ENCODE measurements at regions not wholly inside any gene's neighbourhood (a gene's known extent, or its start where the extent isn't known, plus 50 kb on each side); places are given as distances from the start of the nearest gene placed in this dataset.

DNA sequence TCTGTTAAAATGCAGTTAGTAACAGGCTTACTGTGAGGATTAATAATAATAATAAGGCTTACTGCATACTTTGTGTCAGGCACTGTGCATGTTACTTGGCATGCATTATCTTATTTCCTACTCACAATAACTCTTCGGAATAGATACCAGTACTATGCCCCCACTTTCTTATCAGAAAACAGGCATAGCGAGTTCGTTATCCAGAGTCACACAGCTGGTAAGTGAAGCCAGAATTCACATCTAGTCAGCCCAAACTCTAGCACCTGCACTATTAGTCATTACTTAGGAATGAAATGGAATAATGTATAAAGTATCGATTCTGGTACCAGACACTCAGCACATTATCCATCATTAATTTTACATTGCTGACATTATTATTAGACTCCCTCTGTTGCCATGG is 155.7 kb upstream of the BLID start:
- H3K4me1 ChIP-seq (replicated peaks in 1 of 2; ENCODE audit: control insufficient read depth in 2 of 2, insufficient read depth in 2 of 2, low read length in 2 of 2), result no peaks in the 10 kb centered on the region
- no peaks in the 10 kb centered on the region for H3K9me3 ChIP-seq (replicated peaks; ENCODE audit: control insufficient read depth, insufficient read depth, low read depth, low read length)
- no peaks in the 10 kb centered on the region for H3K9me1 ChIP-seq (ENCODE audit: control insufficient read depth, insufficient read depth, low read length)
- H2AFZ ChIP-seq (ENCODE audit: low read depth, low read length), result no peak overlapping the region
- in situ Hi-C loops (cut with MboI) (no loop called here), intact Hi-C loops (cut with micrococcal nuclease) (no loop called here)
- FAIRE-seq (no peak), DNase-seq (ENCODE audit: extremely low read depth in 1 of 4, low spot score in 3 of 4) (no peak), ATAC-seq (no peak)
- BruUV-seq (replicated peaks), result no TSS peak
- no peak overlapping the region for H3K4me3 ChIP-seq
- ChIA-PET CTCF (ENCODE audit: low intra/inter-chr PET ratio) (no interaction called here), POLR2A (no interaction called here)
- H3K36me3 ChIP-seq (ENCODE audit: control insufficient read depth, insufficient read depth, low read length), result no peaks in the 10 kb centered on the region
- H3K4me2 ChIP-seq (ENCODE audit: insufficient read depth, low read length), result no peak overlapping the region
- no peaks in the 10 kb centered on the region for H4K20me1 ChIP-seq (replicated peaks; ENCODE audit: control insufficient read depth, insufficient read depth, low read length)
- no peak overlapping the region for H3K9ac ChIP-seq (ENCODE audit: insufficient read depth in 1 of 2, low read depth in 2 of 2, low read length in 2 of 2)
- H3K79me2 ChIP-seq (ENCODE audit: control insufficient read depth, insufficient read depth, low read length), result no peaks in the 10 kb centered on the region
- no peak overlapping the region for H3K27ac ChIP-seq (ENCODE audit: extremely low read depth, low read depth, low read length)
- H3K27me3 ChIP-seq (ENCODE audit: control insufficient read depth in 2 of 2, insufficient read depth in 2 of 2, low read length in 2 of 2), result no peaks in the 10 kb centered on the region
- 1% methylated on average over 4 of the region's 4 CpGs for WGBS (ENCODE audit: insufficient coverage, low coverage, missing lambda C conversion rate)
- TF ChIP-seq CREM (IDR thresholded peaks at IDR 0.05; ENCODE audit: low read depth), result no peak
- no peak for TF ChIP-seq WHSC1 (IDR thresholded peaks at IDR 0.05; ENCODE audit: low read length)
- TF ChIP-seq L3MBTL2 (IDR thresholded peaks at IDR 0.05), result no peak
- TF ChIP-seq EHMT2 (IDR thresholded peaks at IDR 0.05), result no peak
- TF ChIP-seq ZNF384 (IDR thresholded peaks at IDR 0.05; ENCODE audit: low read depth, low read length), result no peak
- TF ChIP-seq, protein P1, sequence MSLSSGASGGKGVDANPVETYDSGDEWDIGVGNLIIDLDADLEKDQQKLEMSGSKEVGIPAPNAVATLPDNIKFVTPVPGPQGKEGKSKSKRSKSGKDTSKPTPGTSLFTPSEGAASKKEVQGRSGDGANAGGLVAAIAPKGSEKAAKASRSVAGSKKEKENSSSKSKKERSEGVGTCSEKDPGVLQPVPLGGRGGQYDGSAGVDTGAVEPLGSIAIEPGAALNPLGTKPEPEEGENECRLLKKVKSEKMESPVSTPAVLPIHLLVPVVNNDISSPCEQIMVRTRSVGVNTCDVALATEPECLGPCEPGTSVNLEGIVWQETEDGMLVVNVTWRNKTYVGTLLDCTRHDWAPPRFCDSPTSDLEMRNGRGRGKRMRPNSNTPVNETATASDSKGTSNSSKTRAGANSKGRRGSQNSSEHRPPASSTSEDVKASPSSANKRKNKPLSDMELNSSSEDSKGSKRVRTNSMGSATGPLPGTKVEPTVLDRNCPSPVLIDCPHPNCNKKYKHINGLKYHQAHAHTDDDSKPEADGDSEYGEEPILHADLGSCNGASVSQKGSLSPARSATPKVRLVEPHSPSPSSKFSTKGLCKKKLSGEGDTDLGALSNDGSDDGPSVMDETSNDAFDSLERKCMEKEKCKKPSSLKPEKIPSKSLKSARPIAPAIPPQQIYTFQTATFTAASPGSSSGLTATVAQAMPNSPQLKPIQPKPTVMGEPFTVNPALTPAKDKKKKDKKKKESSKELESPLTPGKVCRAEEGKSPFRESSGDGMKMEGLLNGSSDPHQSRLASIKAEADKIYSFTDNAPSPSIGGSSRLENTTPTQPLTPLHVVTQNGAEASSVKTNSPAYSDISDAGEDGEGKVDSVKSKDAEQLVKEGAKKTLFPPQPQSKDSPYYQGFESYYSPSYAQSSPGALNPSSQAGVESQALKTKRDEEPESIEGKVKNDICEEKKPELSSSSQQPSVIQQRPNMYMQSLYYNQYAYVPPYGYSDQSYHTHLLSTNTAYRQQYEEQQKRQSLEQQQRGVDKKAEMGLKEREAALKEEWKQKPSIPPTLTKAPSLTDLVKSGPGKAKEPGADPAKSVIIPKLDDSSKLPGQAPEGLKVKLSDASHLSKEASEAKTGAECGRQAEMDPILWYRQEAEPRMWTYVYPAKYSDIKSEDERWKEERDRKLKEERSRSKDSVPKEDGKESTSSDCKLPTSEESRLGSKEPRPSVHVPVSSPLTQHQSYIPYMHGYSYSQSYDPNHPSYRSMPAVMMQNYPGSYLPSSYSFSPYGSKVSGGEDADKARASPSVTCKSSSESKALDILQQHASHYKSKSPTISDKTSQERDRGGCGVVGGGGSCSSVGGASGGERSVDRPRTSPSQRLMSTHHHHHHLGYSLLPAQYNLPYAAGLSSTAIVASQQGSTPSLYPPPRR (CRISPR knock-in tag; IDR thresholded peaks at IDR 0.05; ENCODE audit: borderline replicate concordance), result no peak
- no peak for TF ChIP-seq VEZF1 (CRISPR knock-in tag; IDR thresholded peaks at IDR 0.05)

All from K562 (cell line).